A172 (cell line): ENCODE measurements at regions not wholly inside any gene's neighbourhood (a gene's known extent, or its start where the extent isn't known, plus 50 kb on each side); places are given as distances from the start of the nearest gene placed in this dataset.

Experiments used
- DNase-seq: peaks from one replicate; pipeline ENCODE4 v3.0.0-alpha.2; 2015; ENCODE audit warnings: low spot score

GRCh38 chr3:115450036-115450435 is 173.3 kb upstream of the GAP43 start:
- DNase-seq: no peak

GRCh38 chr3:115464036-115464435 is 159.3 kb upstream of the GAP43 start:
- no peak for DNase-seq

GRCh38 chr3:115469649-115470048 is 153.7 kb upstream of the GAP43 start:
- DNase-seq: peak; percentile 43

GRCh38 chr3:115470254-115470653 is 153.1 kb upstream of the GAP43 start:
- no peak for DNase-seq

- DNase-seq: no peak
Observed at GRCh38 chr3:115475178-115476041, 147.9 kb upstream of the GAP43 start.

- DNase-seq: no peak
Observed at GRCh38 chr3:115476472-115476871, 146.8 kb upstream of the GAP43 start.

GRCh38 chr3:115478359-115478758 is 145.0 kb upstream of the GAP43 start:
- DNase-seq: no peak

GRCh38 chr3:115486880-115487279 is 136.4 kb upstream of the GAP43 start:
- DNase-seq: no peak

GRCh38 chr3:115487968-115488367 is 135.3 kb upstream of the GAP43 start:
- DNase-seq: no peak

- DNase-seq: no peak
Observed at GRCh38 chr3:115488409-115488808, 134.9 kb upstream of the GAP43 start.

GRCh38 chr3:115494826-115495225 is 128.5 kb upstream of the GAP43 start:
- DNase-seq: no peak

- no peak for DNase-seq
Observed at GRCh38 chr3:115498421-115498820, 124.9 kb upstream of the GAP43 start.

GRCh38 chr3:115498898-115499297 is 124.4 kb upstream of the GAP43 start:
- no peak for DNase-seq

- DNase-seq: no peak
Observed at GRCh38 chr3:115499666-115500065, 123.6 kb upstream of the GAP43 start.

GRCh38 chr3:115500795-115501194 is 122.5 kb upstream of the GAP43 start:
- no peak for DNase-seq

- no peak for DNase-seq
Observed at GRCh38 chr3:115502128-115502527, 121.2 kb upstream of the GAP43 start.

GRCh38 chr3:115503394-115503793 is 119.9 kb upstream of the GAP43 start:
- no peak for DNase-seq

- DNase-seq: no peak
Observed at GRCh38 chr3:115508562-115508961, 114.7 kb upstream of the GAP43 start.

GRCh38 chr3:115512565-115513415 is 110.5 kb upstream of the GAP43 start:
- peak; percentile 38 for DNase-seq

GRCh38 chr3:115513416-115513800 is 109.9 kb upstream of the GAP43 start:
- no peak for DNase-seq

- DNase-seq: peak; percentile 45
Observed at GRCh38 chr3:115517457-115518050, 105.8 kb upstream of the GAP43 start.

- peak; percentile 95 for DNase-seq
Observed at GRCh38 chr3:115518100-115518852, 105.0 kb upstream of the GAP43 start.
